D721Med (cell line): ENCODE measurements at regions not wholly inside any gene's neighbourhood (a gene's known extent, or its start where the extent isn't known, plus 50 kb on each side); places are given as distances from the start of the nearest gene placed in this dataset.

ENCODE experiments used
- DNase-seq: peaks from one replicate; pipeline ENCODE4 v3.0.0; 2011; ENCODE audit warnings: low spot score; ENCODE audit not compliant: insufficient read length
- FAIRE-seq: peaks from 2 replicates; lab custom pipeline; 2011; peaks lifted over from hg19 to GRCh38; lab: Jason Lieb, UNC
- CTCF ChIP-seq: IDR thresholded peaks from 2 replicates; pipeline ENCODE4 v1.5.1; 2012; ENCODE audit warnings: mild to moderate bottlenecking, control low read depth; ENCODE audit not compliant: insufficient read depth; ENCODE audit errors: missing control alignments

GRCh38 chr1:244239261-244239770, 188.2 kb downstream of the ZBTB18 start:
- FAIRE-seq, result no peak
- DNase-seq, result no peak
- no peak for TF ChIP-seq CTCF

- DNase-seq (no peak), FAIRE-seq (no peak)
- no peak for TF ChIP-seq CTCF
These were observed 190.4 kb downstream of the ZBTB18 start for GRCh38 chr1:244241438-244241837.

- TF ChIP-seq CTCF, result no peak
- DNase-seq (no peak), FAIRE-seq (no peak)
These were observed 191.4 kb downstream of the ZBTB18 start for GRCh38 chr1:244242446-244242845.

- FAIRE-seq, result no peak
- DNase-seq, result no peak
- no peak for TF ChIP-seq CTCF
These were observed 195.3 kb downstream of the ZBTB18 start for GRCh38 chr1:244246334-244246733.

GRCh38 chr1:244248426-244248825, 197.3 kb downstream of the ZBTB18 start:
- no peak for TF ChIP-seq CTCF
- FAIRE-seq, result no peak
- no peak for DNase-seq

- no peak for FAIRE-seq
- TF ChIP-seq CTCF, result no peak
- DNase-seq, result no peak
These were observed 199.5 kb downstream of the ADSS2 start for GRCh38 chr1:244252211-244252610.

GRCh38 chr1:244254467-244254866, 197.2 kb downstream of the ADSS2 start:
- TF ChIP-seq CTCF, result no peak
- DNase-seq (no peak), FAIRE-seq (no peak)
